ENCODE measurements at regions not wholly inside any gene's neighbourhood (a gene's known extent, or its start where the extent isn't known, plus 50 kb on each side); places are given as distances from the start of the nearest gene placed in this dataset.

- Histone ChIP-seq H3K4me1 (ENCODE audit: control insufficient read depth in 1 of 2, insufficient read depth in 2 of 2, low read length in 2 of 2) (no peaks in the 10 kb centered on the region), H3K36me3 (ENCODE audit: control insufficient read depth in 1 of 2, insufficient read depth in 2 of 2, low read length in 2 of 2) (no peaks in the 10 kb centered on the region), H3K27me3 (ENCODE audit: low read depth, low read length) (no peaks in the 10 kb centered on the region), H3K9me3 (ENCODE audit: control insufficient read depth in 1 of 2, low read length in 2 of 2) (no peaks in the 10 kb centered on the region), H3K4me3 (ENCODE audit: low read depth in 1 of 2, low read length in 2 of 2) (no peak overlapping the region), H3K27ac (ENCODE audit: low read length) (no peak overlapping the region)
Observed at GRCh38 chr4:11602606-11603340, 174.1 kb upstream of the HS3ST1 start.

- Histone ChIP-seq H3K27me3 (ENCODE audit: low read depth, low read length) (no peaks in the 10 kb centered on the region), H3K36me3 (ENCODE audit: control insufficient read depth in 1 of 2, insufficient read depth in 2 of 2, low read length in 2 of 2) (no peaks in the 10 kb centered on the region), H3K9me3 (ENCODE audit: control insufficient read depth in 1 of 2, low read length in 2 of 2) (no peaks in the 10 kb centered on the region), H3K4me3 (ENCODE audit: low read depth in 1 of 2, low read length in 2 of 2) (no peak overlapping the region), H3K27ac (ENCODE audit: low read length) (no peak overlapping the region), H3K4me1 (ENCODE audit: control insufficient read depth in 1 of 2, insufficient read depth in 2 of 2, low read length in 2 of 2) (no peaks in the 10 kb centered on the region)
Observed at GRCh38 chr4:11599064-11599463, 170.4 kb upstream of the HS3ST1 start.

GRCh38 chr4:11598591-11598990 is 169.9 kb upstream of the HS3ST1 start:
- Histone ChIP-seq H3K27me3 (ENCODE audit: low read depth, low read length) (no peaks in the 10 kb centered on the region), H3K36me3 (ENCODE audit: control insufficient read depth in 1 of 2, insufficient read depth in 2 of 2, low read length in 2 of 2) (no peaks in the 10 kb centered on the region), H3K4me3 (ENCODE audit: low read depth in 1 of 2, low read length in 2 of 2) (no peak overlapping the region), H3K9me3 (ENCODE audit: control insufficient read depth in 1 of 2, low read length in 2 of 2) (no peaks in the 10 kb centered on the region), H3K27ac (ENCODE audit: low read length) (no peak overlapping the region), H3K4me1 (ENCODE audit: control insufficient read depth in 1 of 2, insufficient read depth in 2 of 2, low read length in 2 of 2) (no peaks in the 10 kb centered on the region)

- no peaks in the 10 kb centered on the region for H3K4me1 ChIP-seq (ENCODE audit: control insufficient read depth in 1 of 2, insufficient read depth in 2 of 2, low read length in 2 of 2)
- no peaks in the 10 kb centered on the region for H3K9me3 ChIP-seq (ENCODE audit: control insufficient read depth in 1 of 2, low read length in 2 of 2)
- H3K27me3 ChIP-seq (ENCODE audit: low read depth, low read length): no peaks in the 10 kb centered on the region
- H3K36me3 ChIP-seq (ENCODE audit: control insufficient read depth in 1 of 2, insufficient read depth in 2 of 2, low read length in 2 of 2): no peaks in the 10 kb centered on the region
- no peak overlapping the region for H3K4me3 ChIP-seq (ENCODE audit: low read depth in 1 of 2, low read length in 2 of 2)
- no peak overlapping the region for H3K27ac ChIP-seq (ENCODE audit: low read length)
Observed at GRCh38 chr4:11597506-11597905, 168.8 kb upstream of the HS3ST1 start.

- no peaks in the 10 kb centered on the region for H3K36me3 ChIP-seq (ENCODE audit: control insufficient read depth in 1 of 2, insufficient read depth in 2 of 2, low read length in 2 of 2)
- no peaks in the 10 kb centered on the region for H3K9me3 ChIP-seq (ENCODE audit: control insufficient read depth in 1 of 2, low read length in 2 of 2)
- no peak overlapping the region for H3K27ac ChIP-seq (ENCODE audit: low read length)
- H3K27me3 ChIP-seq (ENCODE audit: low read depth, low read length): no peaks in the 10 kb centered on the region
- H3K4me3 ChIP-seq (ENCODE audit: low read depth in 1 of 2, low read length in 2 of 2): no peak overlapping the region
- no peaks in the 10 kb centered on the region for H3K4me1 ChIP-seq (ENCODE audit: control insufficient read depth in 1 of 2, insufficient read depth in 2 of 2, low read length in 2 of 2)
Observed at GRCh38 chr4:11596989-11597388, 168.3 kb upstream of the HS3ST1 start.

GRCh38 chr4:11593576-11594116 is 165.0 kb upstream of the HS3ST1 start:
- Histone ChIP-seq H3K36me3 (ENCODE audit: control insufficient read depth in 1 of 2, insufficient read depth in 2 of 2, low read length in 2 of 2) (no peaks in the 10 kb centered on the region), H3K4me1 (ENCODE audit: control insufficient read depth in 1 of 2, insufficient read depth in 2 of 2, low read length in 2 of 2) (no peaks in the 10 kb centered on the region), H3K9me3 (ENCODE audit: control insufficient read depth in 1 of 2, low read length in 2 of 2) (no peaks in the 10 kb centered on the region)

GRCh38 chr4:11592276-11592675 is 163.6 kb upstream of the HS3ST1 start:
- no peak overlapping the region for H3K27ac ChIP-seq (ENCODE audit: low read length)
- H3K4me3 ChIP-seq (ENCODE audit: low read depth in 1 of 2, low read length in 2 of 2): no peak overlapping the region
- no peaks in the 10 kb centered on the region for H3K4me1 ChIP-seq (ENCODE audit: control insufficient read depth in 1 of 2, insufficient read depth in 2 of 2, low read length in 2 of 2)
- no peaks in the 10 kb centered on the region for H3K36me3 ChIP-seq (ENCODE audit: control insufficient read depth in 1 of 2, insufficient read depth in 2 of 2, low read length in 2 of 2)
- no peaks in the 10 kb centered on the region for H3K9me3 ChIP-seq (ENCODE audit: control insufficient read depth in 1 of 2, low read length in 2 of 2)
- H3K27me3 ChIP-seq (ENCODE audit: low read depth, low read length): no peaks in the 10 kb centered on the region

More at GRCh38 chr4:11593576-11594116, 165.0 kb upstream of the HS3ST1 start:
- no peak overlapping the region for H3K4me3 ChIP-seq (ENCODE audit: low read depth in 1 of 2, low read length in 2 of 2)
- no peak overlapping the region for H3K27ac ChIP-seq (ENCODE audit: low read length)
- H3K27me3 ChIP-seq (ENCODE audit: low read depth, low read length): no peaks in the 10 kb centered on the region

- Histone ChIP-seq H3K4me1 (ENCODE audit: control insufficient read depth in 1 of 2, insufficient read depth in 2 of 2, low read length in 2 of 2) (no peaks in the 10 kb centered on the region), H3K4me3 (ENCODE audit: low read depth in 1 of 2, low read length in 2 of 2) (no peak overlapping the region), H3K9me3 (ENCODE audit: control insufficient read depth in 1 of 2, low read length in 2 of 2) (no peaks in the 10 kb centered on the region), H3K27me3 (ENCODE audit: low read depth, low read length) (no peaks in the 10 kb centered on the region), H3K36me3 (ENCODE audit: control insufficient read depth in 1 of 2, insufficient read depth in 2 of 2, low read length in 2 of 2) (no peaks in the 10 kb centered on the region), H3K27ac (ENCODE audit: low read length) (no peak overlapping the region)
Observed at GRCh38 chr4:11590132-11590531, 161.4 kb upstream of the HS3ST1 start.

GRCh38 chr4:11589676-11590075 is 161.0 kb upstream of the HS3ST1 start:
- H3K27me3 ChIP-seq (ENCODE audit: low read depth, low read length): no peaks in the 10 kb centered on the region
- no peaks in the 10 kb centered on the region for H3K4me1 ChIP-seq (ENCODE audit: control insufficient read depth in 1 of 2, insufficient read depth in 2 of 2, low read length in 2 of 2)
- H3K27ac ChIP-seq (ENCODE audit: low read length): no peak overlapping the region
- H3K4me3 ChIP-seq (ENCODE audit: low read depth in 1 of 2, low read length in 2 of 2): no peak overlapping the region
- H3K9me3 ChIP-seq (ENCODE audit: control insufficient read depth in 1 of 2, low read length in 2 of 2): no peaks in the 10 kb centered on the region
- H3K36me3 ChIP-seq (ENCODE audit: control insufficient read depth in 1 of 2, insufficient read depth in 2 of 2, low read length in 2 of 2): no peaks in the 10 kb centered on the region

- Histone ChIP-seq H3K27me3 (ENCODE audit: low read depth, low read length) (no peaks in the 10 kb centered on the region), H3K4me3 (ENCODE audit: low read depth in 1 of 2, low read length in 2 of 2) (no peak overlapping the region), H3K36me3 (ENCODE audit: control insufficient read depth in 1 of 2, insufficient read depth in 2 of 2, low read length in 2 of 2) (no peaks in the 10 kb centered on the region), H3K27ac (ENCODE audit: low read length) (no peak overlapping the region), H3K4me1 (ENCODE audit: control insufficient read depth in 1 of 2, insufficient read depth in 2 of 2, low read length in 2 of 2) (no peaks in the 10 kb centered on the region), H3K9me3 (ENCODE audit: control insufficient read depth in 1 of 2, low read length in 2 of 2) (no peaks in the 10 kb centered on the region)
Observed at GRCh38 chr4:11587797-11588196, 159.1 kb upstream of the HS3ST1 start.

GRCh38 chr4:11585506-11585905 is 156.8 kb upstream of the HS3ST1 start:
- H3K9me3 ChIP-seq (ENCODE audit: control insufficient read depth in 1 of 2, low read length in 2 of 2): no peaks in the 10 kb centered on the region
- H3K27me3 ChIP-seq (ENCODE audit: low read depth, low read length): no peaks in the 10 kb centered on the region
- no peak overlapping the region for H3K4me3 ChIP-seq (ENCODE audit: low read depth in 1 of 2, low read length in 2 of 2)
- no peaks in the 10 kb centered on the region for H3K36me3 ChIP-seq (ENCODE audit: control insufficient read depth in 1 of 2, insufficient read depth in 2 of 2, low read length in 2 of 2)
- no peaks in the 10 kb centered on the region for H3K4me1 ChIP-seq (ENCODE audit: control insufficient read depth in 1 of 2, insufficient read depth in 2 of 2, low read length in 2 of 2)
- H3K27ac ChIP-seq (ENCODE audit: low read length): no peak overlapping the region

- no peaks in the 10 kb centered on the region for H3K27me3 ChIP-seq (ENCODE audit: low read depth, low read length)
- H3K4me1 ChIP-seq (ENCODE audit: control insufficient read depth in 1 of 2, insufficient read depth in 2 of 2, low read length in 2 of 2): no peaks in the 10 kb centered on the region
- no peaks in the 10 kb centered on the region for H3K9me3 ChIP-seq (ENCODE audit: control insufficient read depth in 1 of 2, low read length in 2 of 2)
- H3K36me3 ChIP-seq (ENCODE audit: control insufficient read depth in 1 of 2, insufficient read depth in 2 of 2, low read length in 2 of 2): no peaks in the 10 kb centered on the region
- H3K27ac ChIP-seq (ENCODE audit: low read length): no peak overlapping the region
- H3K4me3 ChIP-seq (ENCODE audit: low read depth in 1 of 2, low read length in 2 of 2): no peak overlapping the region
Observed at GRCh38 chr4:11568511-11568910, 139.8 kb upstream of the HS3ST1 start.
